Panc1 (cell line): ENCODE measurements at regions not wholly inside any gene's neighbourhood (a gene's known extent, or its start where the extent isn't known, plus 50 kb on each side); places are given as distances from the start of the nearest gene placed in this dataset.

Source experiments
- ATAC-seq: fragments of 200-7000 bp; cut with Tn5 transposase; 2 replicates; pipeline ENCODE4 v1.9.1; 2020; ENCODE audit warnings: mild to moderate bottlenecking, moderate library complexity
- BruUV-seq: library from RNA; stranded (reverse); fragments of 400-500 nt; replicated peaks from 2 replicates; lab custom pipeline; 2021; lab: Mats Ljungman, UMichigan
- CTCF ChIA-PET: fragments of 300-600 bp; sonication (Branson Sonifier 250); formaldehyde crosslinking; loops from one replicate; lab custom pipeline; 2022; ENCODE audit warnings: antibody characterized with exemption; lab: Charles Lee
- POLR2A ChIA-PET: fragments of 300-600 bp; sonication (Branson Sonifier 250); formaldehyde crosslinking; loops from one replicate; lab custom pipeline; 2022; ENCODE audit warnings: antibody characterized with exemption; lab: Charles Lee
- DNase-seq: peaks from one replicate; pipeline ENCODE4 v3.0.0-alpha.2; 2010; ENCODE audit warnings: low read depth, low spot score
- H3K27ac ChIP-seq: 2 replicates; pipeline ENCODE4 v1.5.1; 2011; ENCODE audit warnings: mild to moderate bottlenecking, low read length, inconsistent platforms
- H3K27me3 ChIP-seq: fragments of 200-500 bp; sonication (Bioruptor generic); 2 replicates; pipeline ENCODE4 v1.6.0; 2014; ENCODE audit warnings: low read length, inconsistent platforms; ENCODE audit not compliant: control insufficient read depth, insufficient read depth
- H3K36me3 ChIP-seq: fragments of 200-500 bp; sonication (Bioruptor generic); 2 replicates; pipeline ENCODE4 v1.5.1; 2014; ENCODE audit warnings: inconsistent platforms, mild to moderate bottlenecking, low read length, moderate library complexity; ENCODE audit not compliant: control insufficient read depth, insufficient read depth
- H3K4me1 ChIP-seq: 2 replicates; pipeline ENCODE4 v1.5.1; 2011; ENCODE audit warnings: inconsistent platforms, mild to moderate bottlenecking, low read length, moderate library complexity; ENCODE audit not compliant: control insufficient read depth, insufficient read depth
- H3K4me3 ChIP-seq, 2 experiments: 2 replicates each; pipeline ENCODE4 v1.5.1; 2011 to 2012; ENCODE audit warnings: low read depth in 2 of 2, low read length in 2 of 2, mild to moderate bottlenecking in 2 of 2, inconsistent platforms in 1 of 2, moderate library complexity in 1 of 2
- H3K9me3 ChIP-seq: fragments of 200-500 bp; sonication (Bioruptor generic); 2 replicates; pipeline ENCODE4 v1.5.1; 2014; ENCODE audit warnings: low read depth, mild to moderate bottlenecking, inconsistent platforms, low read length, moderate library complexity; ENCODE audit not compliant: control insufficient read depth, insufficient read depth
- POLR2AphosphoS5 ChIP-seq: IDR thresholded peaks from 2 replicates; pipeline ENCODE4 v1.6.1; 2012; ENCODE audit warnings: mild to moderate bottlenecking, low read depth, low read length, moderate library complexity
- SIN3A ChIP-seq: IDR thresholded peaks from 2 replicates; pipeline ENCODE4 v1.6.1; 2012; ENCODE audit warnings: low read depth, mild to moderate bottlenecking, low read length, moderate library complexity, borderline replicate concordance; ENCODE audit not compliant: insufficient read depth
- TCF7L2 ChIP-seq: IDR thresholded peaks from 2 replicates; pipeline ENCODE4 v1.6.1; 2011; ENCODE audit warnings: mild to moderate bottlenecking, low read depth, low read length, inconsistent platforms
- in situ Hi-C: cut with HindIII; loops from 2 replicates; pipeline ENCODE4 v1.10.0; 2016; ENCODE audit warnings: low sequenced_read_pairs, low pct_unique_long_range_greater_than_20kb
- intact Hi-C: fragments of 100-400 bp; cut with micrococcal nuclease; formaldehyde crosslinking; loops from one replicate; pipeline ENCODE4 v1.10.0; 2022; ENCODE audit not compliant: unreplicated experiment
- TF ChIP-seq, protein P1 (sequence below), 2 experiments: IDR thresholded peaks; 2 replicates each; pipeline ENCODE4 v1.6.1; 2011 to 2012; ENCODE audit warnings: low read depth in 2 of 2, control low read depth in 1 of 2, low read length in 1 of 2, mild to moderate bottlenecking in 1 of 2, moderate library complexity in 1 of 2; ENCODE audit not compliant: insufficient read depth in 1 of 2
- TF ChIP-seq, protein P2 (sequence below): fragments of 450-650 bp; IDR thresholded peaks from 2 replicates; pipeline ENCODE4 v1.5.1; 2017; ENCODE audit warnings: mild to moderate bottlenecking

DNA sequence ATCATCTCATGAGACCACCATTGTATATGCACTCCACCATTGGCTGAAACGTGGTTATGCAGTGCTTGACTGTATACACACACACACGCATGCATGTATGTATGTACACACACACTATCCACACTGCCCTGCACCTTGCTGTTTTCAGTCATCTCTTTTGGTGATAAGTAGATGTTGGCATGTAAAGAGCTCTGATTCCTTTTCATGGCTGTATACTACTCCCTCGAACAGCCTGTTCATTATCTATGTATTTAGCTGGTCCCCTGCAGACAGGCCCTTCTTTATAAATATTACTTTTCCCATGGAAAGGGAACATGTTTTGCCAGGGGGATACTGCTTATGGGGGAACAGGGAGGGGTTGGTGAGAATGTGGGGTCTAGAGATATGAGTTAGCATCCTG is 349.4 kb downstream of the FOXL1 start:
- ATAC-seq (no peak), DNase-seq (no peak)
- H3K27me3 ChIP-seq = no peaks in the 10 kb centered on the region
- no peaks in the 10 kb centered on the region for H3K4me1 ChIP-seq
- CTCF ChIA-PET = no interaction called here
- H3K4me3 ChIP-seq = no peak overlapping the region
- no peak overlapping the region for H3K27ac ChIP-seq
- intact Hi-C loops = no loop called here
- in situ Hi-C loops = no loop called here
- POLR2A ChIA-PET = no interaction called here
- TF ChIP-seq SIN3A (no peak), TCF7L2 (no peak), POLR2AphosphoS5 (no peak)
- TF ChIP-seq, protein P1, sequence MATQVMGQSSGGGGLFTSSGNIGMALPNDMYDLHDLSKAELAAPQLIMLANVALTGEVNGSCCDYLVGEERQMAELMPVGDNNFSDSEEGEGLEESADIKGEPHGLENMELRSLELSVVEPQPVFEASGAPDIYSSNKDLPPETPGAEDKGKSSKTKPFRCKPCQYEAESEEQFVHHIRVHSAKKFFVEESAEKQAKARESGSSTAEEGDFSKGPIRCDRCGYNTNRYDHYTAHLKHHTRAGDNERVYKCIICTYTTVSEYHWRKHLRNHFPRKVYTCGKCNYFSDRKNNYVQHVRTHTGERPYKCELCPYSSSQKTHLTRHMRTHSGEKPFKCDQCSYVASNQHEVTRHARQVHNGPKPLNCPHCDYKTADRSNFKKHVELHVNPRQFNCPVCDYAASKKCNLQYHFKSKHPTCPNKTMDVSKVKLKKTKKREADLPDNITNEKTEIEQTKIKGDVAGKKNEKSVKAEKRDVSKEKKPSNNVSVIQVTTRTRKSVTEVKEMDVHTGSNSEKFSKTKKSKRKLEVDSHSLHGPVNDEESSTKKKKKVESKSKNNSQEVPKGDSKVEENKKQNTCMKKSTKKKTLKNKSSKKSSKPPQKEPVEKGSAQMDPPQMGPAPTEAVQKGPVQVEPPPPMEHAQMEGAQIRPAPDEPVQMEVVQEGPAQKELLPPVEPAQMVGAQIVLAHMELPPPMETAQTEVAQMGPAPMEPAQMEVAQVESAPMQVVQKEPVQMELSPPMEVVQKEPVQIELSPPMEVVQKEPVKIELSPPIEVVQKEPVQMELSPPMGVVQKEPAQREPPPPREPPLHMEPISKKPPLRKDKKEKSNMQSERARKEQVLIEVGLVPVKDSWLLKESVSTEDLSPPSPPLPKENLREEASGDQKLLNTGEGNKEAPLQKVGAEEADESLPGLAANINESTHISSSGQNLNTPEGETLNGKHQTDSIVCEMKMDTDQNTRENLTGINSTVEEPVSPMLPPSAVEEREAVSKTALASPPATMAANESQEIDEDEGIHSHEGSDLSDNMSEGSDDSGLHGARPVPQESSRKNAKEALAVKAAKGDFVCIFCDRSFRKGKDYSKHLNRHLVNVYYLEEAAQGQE (IDR thresholded peaks at IDR 0.05; ENCODE audit: insufficient read depth in 1 of 2, low read depth in 2 of 2, low read length in 1 of 2) = no peak
- TF ChIP-seq, protein P2, sequence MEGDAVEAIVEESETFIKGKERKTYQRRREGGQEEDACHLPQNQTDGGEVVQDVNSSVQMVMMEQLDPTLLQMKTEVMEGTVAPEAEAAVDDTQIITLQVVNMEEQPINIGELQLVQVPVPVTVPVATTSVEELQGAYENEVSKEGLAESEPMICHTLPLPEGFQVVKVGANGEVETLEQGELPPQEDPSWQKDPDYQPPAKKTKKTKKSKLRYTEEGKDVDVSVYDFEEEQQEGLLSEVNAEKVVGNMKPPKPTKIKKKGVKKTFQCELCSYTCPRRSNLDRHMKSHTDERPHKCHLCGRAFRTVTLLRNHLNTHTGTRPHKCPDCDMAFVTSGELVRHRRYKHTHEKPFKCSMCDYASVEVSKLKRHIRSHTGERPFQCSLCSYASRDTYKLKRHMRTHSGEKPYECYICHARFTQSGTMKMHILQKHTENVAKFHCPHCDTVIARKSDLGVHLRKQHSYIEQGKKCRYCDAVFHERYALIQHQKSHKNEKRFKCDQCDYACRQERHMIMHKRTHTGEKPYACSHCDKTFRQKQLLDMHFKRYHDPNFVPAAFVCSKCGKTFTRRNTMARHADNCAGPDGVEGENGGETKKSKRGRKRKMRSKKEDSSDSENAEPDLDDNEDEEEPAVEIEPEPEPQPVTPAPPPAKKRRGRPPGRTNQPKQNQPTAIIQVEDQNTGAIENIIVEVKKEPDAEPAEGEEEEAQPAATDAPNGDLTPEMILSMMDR = no peak
- no peaks in the 10 kb centered on the region for H3K36me3 ChIP-seq
- H3K9me3 ChIP-seq = no peaks in the 10 kb centered on the region
- no TSS peak for BruUV-seq

DNA sequence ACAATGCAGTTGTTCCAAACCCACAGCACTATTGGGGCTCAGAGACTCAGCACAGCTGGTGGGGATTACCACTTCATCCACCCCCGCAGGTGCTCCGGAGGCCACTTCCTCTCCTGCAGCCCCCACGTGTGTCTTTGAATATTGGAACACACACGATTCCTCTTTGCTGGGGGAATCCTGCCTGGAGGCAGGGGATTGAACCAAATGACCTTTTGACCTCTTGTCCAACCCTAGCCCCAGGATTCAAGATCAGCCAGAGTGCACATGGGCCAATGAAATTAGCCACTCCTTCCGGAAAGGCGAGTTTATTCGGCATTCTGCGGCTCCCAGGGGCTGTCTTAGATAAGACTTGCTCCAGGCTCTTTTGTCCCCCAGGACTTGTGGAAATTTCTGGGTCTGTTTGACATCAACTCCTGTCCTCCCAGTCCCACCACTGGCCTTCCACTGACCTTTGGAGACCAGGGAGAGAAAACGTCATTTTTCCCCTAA is 350.2 kb downstream of the FOXL1 start:
- BruUV-seq = no TSS peak
- in situ Hi-C loops (no loop called here), intact Hi-C loops (no loop called here)
- ChIA-PET CTCF (no interaction called here), POLR2A (no interaction called here)
- ATAC-seq (no peak), DNase-seq (no peak)
- no peak overlapping the region for H3K27ac ChIP-seq
- TF ChIP-seq, protein P1 (IDR thresholded peaks at IDR 0.05; ENCODE audit: insufficient read depth in 1 of 2, low read depth in 2 of 2, low read length in 1 of 2) = no peak
- TF ChIP-seq TCF7L2 (no peak), SIN3A (no peak), POLR2AphosphoS5 (no peak)
- TF ChIP-seq, protein P2 = no peak
- H3K27me3 ChIP-seq = no peaks in the 10 kb centered on the region
- H3K4me3 ChIP-seq = no peak overlapping the region
- no peaks in the 10 kb centered on the region for H3K9me3 ChIP-seq
- H3K4me1 ChIP-seq = no peaks in the 10 kb centered on the region
- no peaks in the 10 kb centered on the region for H3K36me3 ChIP-seq
